ENCODE measurements at regions not wholly inside any gene's neighbourhood (a gene's known extent, or its start where the extent isn't known, plus 50 kb on each side); places are given as distances from the start of the nearest gene placed in this dataset.

DNA sequence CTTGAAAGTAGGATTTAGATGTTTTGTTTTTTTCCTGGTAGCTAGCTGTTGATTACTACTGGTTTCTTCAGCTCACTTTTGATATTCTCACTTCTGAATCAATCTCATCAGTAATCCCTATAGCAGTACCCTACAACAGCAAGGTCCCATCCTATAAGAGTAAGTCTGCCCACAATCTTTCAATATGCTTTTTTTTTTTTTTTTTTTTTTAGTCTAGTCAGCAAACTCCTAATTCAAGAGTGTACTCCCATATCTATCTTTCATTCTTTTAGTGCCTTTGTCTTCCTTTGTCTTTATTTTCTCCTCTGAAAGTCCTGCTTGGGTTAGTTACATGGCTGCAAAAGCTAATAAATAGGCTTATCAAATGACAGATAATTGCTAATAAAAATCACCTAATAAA is 362.4 kb upstream of the RIOK2 start:
- H3K27me3 Mint-ChIP-seq, result no peaks in the 10 kb centered on the region
- intact Hi-C loops (cut with micrococcal nuclease), result loop anchor here (10.0 kb wide), 1 partner anchor 1249 kb away; no protein-coding TSS in a partner anchor
- ChIA-PET CTCF (no interaction called here), POLR2A (no interaction called here)
- no peak overlapping the region for H3K4me3 Mint-ChIP-seq
- DNase-seq (no peak), ATAC-seq (ENCODE audit: low read depth) (no peak)
- TF ChIP-seq, protein P1, sequence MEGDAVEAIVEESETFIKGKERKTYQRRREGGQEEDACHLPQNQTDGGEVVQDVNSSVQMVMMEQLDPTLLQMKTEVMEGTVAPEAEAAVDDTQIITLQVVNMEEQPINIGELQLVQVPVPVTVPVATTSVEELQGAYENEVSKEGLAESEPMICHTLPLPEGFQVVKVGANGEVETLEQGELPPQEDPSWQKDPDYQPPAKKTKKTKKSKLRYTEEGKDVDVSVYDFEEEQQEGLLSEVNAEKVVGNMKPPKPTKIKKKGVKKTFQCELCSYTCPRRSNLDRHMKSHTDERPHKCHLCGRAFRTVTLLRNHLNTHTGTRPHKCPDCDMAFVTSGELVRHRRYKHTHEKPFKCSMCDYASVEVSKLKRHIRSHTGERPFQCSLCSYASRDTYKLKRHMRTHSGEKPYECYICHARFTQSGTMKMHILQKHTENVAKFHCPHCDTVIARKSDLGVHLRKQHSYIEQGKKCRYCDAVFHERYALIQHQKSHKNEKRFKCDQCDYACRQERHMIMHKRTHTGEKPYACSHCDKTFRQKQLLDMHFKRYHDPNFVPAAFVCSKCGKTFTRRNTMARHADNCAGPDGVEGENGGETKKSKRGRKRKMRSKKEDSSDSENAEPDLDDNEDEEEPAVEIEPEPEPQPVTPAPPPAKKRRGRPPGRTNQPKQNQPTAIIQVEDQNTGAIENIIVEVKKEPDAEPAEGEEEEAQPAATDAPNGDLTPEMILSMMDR (IDR thresholded peaks at IDR 0.05), result no peak
- peaks cover 5% of the 10 kb centered on the region for H3K4me1 Mint-ChIP-seq
- no peaks in the 10 kb centered on the region for H3K36me3 Mint-ChIP-seq (ENCODE audit: low read depth)
- no peak overlapping the region for H3K27ac Mint-ChIP-seq
- no peaks in the 10 kb centered on the region for H3K9me3 Mint-ChIP-seq

DNA sequence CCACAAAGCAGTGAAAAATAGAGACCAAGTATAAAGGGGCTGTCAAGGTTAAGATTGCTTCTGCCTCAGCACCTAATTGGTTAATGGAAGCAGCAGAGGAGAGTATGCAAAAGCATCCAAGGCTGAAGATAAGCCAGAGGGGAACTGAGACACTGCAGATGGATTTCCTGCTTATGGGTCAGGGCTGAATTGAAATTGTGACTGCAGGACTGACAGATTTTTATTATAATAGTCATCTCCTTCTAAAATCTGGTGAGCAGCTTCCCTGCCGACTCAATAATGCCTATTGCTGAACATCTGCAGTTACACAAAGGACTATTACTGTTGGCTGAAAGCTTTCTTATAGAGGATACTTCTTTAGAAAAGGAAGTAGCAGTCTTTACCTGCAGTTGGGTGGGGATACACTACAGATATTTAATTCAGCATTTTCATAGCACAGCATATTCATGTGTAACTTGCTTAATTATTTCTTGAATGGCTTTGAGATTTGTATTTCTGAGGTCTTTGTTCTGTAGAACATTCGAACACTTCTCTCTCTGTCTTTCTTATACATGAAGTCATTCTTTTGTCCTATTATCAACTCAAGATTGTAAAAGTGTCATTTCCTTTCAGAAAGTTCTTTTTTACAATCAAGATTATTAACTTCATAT is 363.0 kb upstream of the RIOK2 start:
- no peak overlapping the region for H3K4me3 Mint-ChIP-seq
- H3K27me3 Mint-ChIP-seq, result no peaks in the 10 kb centered on the region
- DNase-seq, result no peak
- peaks cover 5% of the 10 kb centered on the region for H3K4me1 Mint-ChIP-seq
- intact Hi-C loops (cut with micrococcal nuclease), result loop anchor here (10.0 kb wide), 1 partner anchor 1249 kb away; no protein-coding TSS in a partner anchor
- no peak overlapping the region for H3K27ac Mint-ChIP-seq
- no peak for ATAC-seq (ENCODE audit: low read depth)
- no peaks in the 10 kb centered on the region for H3K36me3 Mint-ChIP-seq (ENCODE audit: low read depth)
- ChIA-PET POLR2A (no interaction called here), CTCF (no interaction called here)
- TF ChIP-seq, protein P1 (IDR thresholded peaks at IDR 0.05), result no peak
- H3K9me3 Mint-ChIP-seq, result no peaks in the 10 kb centered on the region

DNA sequence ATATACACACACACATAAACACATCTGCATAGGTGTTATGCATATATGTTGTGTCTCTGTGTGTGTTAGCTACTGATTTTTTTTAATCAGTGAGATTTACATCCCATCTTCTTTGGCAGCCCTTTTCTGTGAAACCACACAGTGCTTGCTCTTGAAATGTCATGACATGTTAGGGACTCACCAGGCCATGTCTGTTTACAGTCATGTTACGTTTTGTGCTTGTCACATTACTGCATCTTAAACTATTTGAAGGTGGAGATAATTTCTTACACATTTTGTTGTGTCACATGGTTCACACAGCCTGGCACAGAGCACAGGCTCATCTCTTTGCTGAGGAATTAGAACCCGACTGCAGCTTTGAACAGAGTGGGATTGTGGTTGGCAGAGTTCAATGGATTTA is 364.4 kb upstream of the RIOK2 start:
- intact Hi-C loops (cut with micrococcal nuclease), result loop anchor here (10.0 kb wide), 1 partner anchor 1247 kb away; no protein-coding TSS in a partner anchor
- no peaks in the 10 kb centered on the region for H3K9me3 Mint-ChIP-seq
- H3K27me3 Mint-ChIP-seq, result no peaks in the 10 kb centered on the region
- ChIA-PET CTCF (no interaction called here), POLR2A (no interaction called here)
- no peak overlapping the region for H3K27ac Mint-ChIP-seq
- no peaks in the 10 kb centered on the region for H3K36me3 Mint-ChIP-seq (ENCODE audit: low read depth)
- H3K4me1 Mint-ChIP-seq, result peaks cover 5% of the 10 kb centered on the region
- H3K4me3 Mint-ChIP-seq, result no peak overlapping the region
- no peak for ATAC-seq (ENCODE audit: low read depth)
- TF ChIP-seq, protein P1 (IDR thresholded peaks at IDR 0.05), result no peak
- no peak for DNase-seq

DNA sequence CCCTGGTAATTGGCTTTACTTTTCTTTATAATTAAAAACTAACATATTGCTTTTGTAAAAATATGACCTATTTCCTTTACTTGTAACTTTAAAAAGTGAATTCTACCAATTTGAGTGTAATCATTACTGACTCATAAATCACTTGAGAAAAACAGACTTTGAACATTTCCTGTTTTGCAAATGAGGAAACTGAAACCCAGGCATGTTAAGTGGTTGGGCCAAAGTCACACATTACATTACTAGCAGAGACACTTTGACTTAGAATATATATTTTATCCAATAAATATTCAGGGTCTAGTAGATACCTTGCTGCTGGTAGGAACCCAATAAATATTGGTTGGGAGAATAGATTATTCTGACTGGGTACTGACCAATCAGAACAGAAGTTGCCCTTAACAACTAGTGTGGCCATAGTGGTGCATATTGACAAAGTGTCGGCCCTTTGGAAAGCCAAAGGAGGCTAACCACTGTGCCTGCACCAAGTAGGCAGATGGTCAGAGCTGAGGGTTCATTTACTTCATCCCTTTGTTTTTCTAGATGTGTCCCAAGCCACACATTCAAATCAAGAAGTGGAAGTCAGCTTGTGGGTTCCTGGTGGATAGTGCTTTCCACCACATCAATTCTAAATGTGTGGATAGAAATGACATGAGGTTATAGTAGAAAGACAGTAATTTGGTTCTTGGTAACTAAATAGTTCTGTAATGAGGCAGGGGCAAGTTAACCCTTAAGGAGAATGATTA is 365.1 kb upstream of the RIOK2 start:
- intact Hi-C loops (cut with micrococcal nuclease), result loop anchor here (10.0 kb wide), 1 partner anchor 1247 kb away; no protein-coding TSS in a partner anchor
- ChIA-PET POLR2A (no interaction called here), CTCF (no interaction called here)
- no peaks in the 10 kb centered on the region for H3K9me3 Mint-ChIP-seq
- H3K27ac Mint-ChIP-seq, result no peak overlapping the region
- H3K27me3 Mint-ChIP-seq, result no peaks in the 10 kb centered on the region
- no peak overlapping the region for H3K4me3 Mint-ChIP-seq
- DNase-seq (no peak), ATAC-seq (ENCODE audit: low read depth) (peak; percentile 25)
- H3K4me1 Mint-ChIP-seq, result peaks cover 5% of the 10 kb centered on the region
- no peaks in the 10 kb centered on the region for H3K36me3 Mint-ChIP-seq (ENCODE audit: low read depth)
- TF ChIP-seq, protein P1 (IDR thresholded peaks at IDR 0.05), result no peak

DNA sequence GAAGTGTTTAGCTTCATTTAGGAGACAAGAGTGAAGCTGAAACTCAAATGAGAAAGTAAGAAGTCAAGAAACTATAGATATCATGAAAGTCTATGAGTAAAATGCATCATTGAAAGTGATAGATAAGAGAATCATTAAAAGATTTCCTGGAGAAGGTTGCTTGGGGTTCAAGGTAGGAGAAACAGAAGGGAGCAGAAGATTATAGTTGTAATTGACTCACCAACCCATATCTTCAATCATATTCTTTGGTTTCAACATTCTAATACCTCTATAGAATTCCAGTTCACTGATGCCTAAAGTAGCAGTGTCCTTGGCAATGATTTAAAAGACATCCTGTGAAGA is 365.7 kb upstream of the RIOK2 start:
- Mint-ChIP-seq H3K36me3 (ENCODE audit: low read depth) (no peaks in the 10 kb centered on the region), H3K4me3 (no peak overlapping the region), H3K4me1 (peaks cover 5% of the 10 kb centered on the region), H3K27ac (no peak overlapping the region), H3K9me3 (no peaks in the 10 kb centered on the region), H3K27me3 (no peaks in the 10 kb centered on the region)
- TF ChIP-seq, protein P1 (IDR thresholded peaks at IDR 0.05), result no peak
- DNase-seq (no peak), ATAC-seq (ENCODE audit: low read depth) (no peak)
- ChIA-PET CTCF (no interaction called here), POLR2A (no interaction called here)
- intact Hi-C loops (cut with micrococcal nuclease), result loop anchor here (10.0 kb wide), 1 partner anchor 1246 kb away; no protein-coding TSS in a partner anchor

Data from activated B cell treated with CpG ODN at 0.5 μM for 24 hours (primary cell).